ENCODE measurements at regions not wholly inside any gene's neighbourhood (a gene's known extent, or its start where the extent isn't known, plus 50 kb on each side); places are given as distances from the start of the nearest gene placed in this dataset.

- TF ChIP-seq CTCF (IDR thresholded peaks at IDR 0.05) (no peak), POLR2AphosphoS5 (IDR thresholded peaks at IDR 0.05; ENCODE audit: low read depth, low read length) (no peak), REST (IDR thresholded peaks at IDR 0.05; ENCODE audit: insufficient read depth in 1 of 2, low read depth in 2 of 2, low read length in 1 of 2) (no peak)
Measured at GRCh38 chr7:153423210-153423590, 629.0 kb upstream of the DPP6 start.
